Activated T-helper 1 cell treated with anti-CD3 and anti-CD28 coated beads, Interleukin-12 subunit alpha, Interleukin-12 subunit beta, Interleukin-2, Interleukin-4 antibody, amounts not matched to agents 30 ng/mL and 10 ng/mL and 1 ng/mL, durations not matched to agents 14 hours and 24 hours and 36 hours (primary cell): ENCODE measurements at regions not wholly inside any gene's neighbourhood (a gene's known extent, or its start where the extent isn't known, plus 50 kb on each side); places are given as distances from the start of the nearest gene placed in this dataset.
"Not testable (repeated sequence)": the region's sequence is repeated elsewhere in the genome, so short reads cannot be mapped to it uniquely, and the experiment has no call there.

Experiments used
- DNase-seq: peaks from one replicate; pipeline ENCODE4 v3.0.0; 2021; ENCODE audit warnings: low spot score
- H3K27ac Mint-ChIP-seq: one replicate; pipeline ENCODE4 v1.8.0; 2021; ENCODE audit warnings: mild to moderate bottlenecking, mixed read lengths
- H3K27me3 Mint-ChIP-seq: one replicate; pipeline ENCODE4 v1.8.0; 2022; ENCODE audit warnings: mild to moderate bottlenecking, moderate library complexity, mixed read lengths; ENCODE audit not compliant: insufficient read depth
- H3K36me3 Mint-ChIP-seq: one replicate; pipeline ENCODE4 v1.8.0; 2021; ENCODE audit warnings: low read depth, mixed read lengths
- H3K4me1 Mint-ChIP-seq: one replicate; pipeline ENCODE4 v1.8.0; 2021; ENCODE audit warnings: low read depth, mixed read lengths
- H3K4me3 Mint-ChIP-seq: one replicate; pipeline ENCODE4 v1.8.0; 2021; ENCODE audit warnings: mild to moderate bottlenecking, moderate library complexity, mixed read lengths
- H3K9me3 Mint-ChIP-seq: one replicate; pipeline ENCODE4 v1.8.0; 2021; ENCODE audit warnings: mixed read lengths
- intact Hi-C: fragments of 100-400 bp; cut with micrococcal nuclease; formaldehyde crosslinking; loops from one replicate; pipeline ENCODE4 v1.15.1; 2024

GRCh38 chrX:65451663-65452062, 82.9 kb downstream of the LAS1L start:
- Mint-ChIP-seq H3K36me3 (no peaks in the 10 kb centered on the region), H3K4me3 (no peak overlapping the region), H3K9me3 (peaks cover 8% of the 10 kb centered on the region), H3K27me3 (no peaks in the 10 kb centered on the region), H3K4me1 (no peaks in the 10 kb centered on the region), H3K27ac (no peak overlapping the region)
- intact Hi-C loops = no loop called here
- DNase-seq = peak; percentile 1

- H3K27ac Mint-ChIP-seq = no peak overlapping the region
- H3K4me3 Mint-ChIP-seq = no peak overlapping the region
- H3K27me3 Mint-ChIP-seq = no peaks in the 10 kb centered on the region
- no peaks in the 10 kb centered on the region for H3K9me3 Mint-ChIP-seq
- intact Hi-C loops = no loop called here
- H3K36me3 Mint-ChIP-seq = no peaks in the 10 kb centered on the region
- no peak for DNase-seq
- H3K4me1 Mint-ChIP-seq = no peaks in the 10 kb centered on the region
These were observed 114.4 kb downstream of the LAS1L start for GRCh38 chrX:65420154-65420553.

- H3K27me3 Mint-ChIP-seq = peaks cover 31% of the 10 kb centered on the region
These were observed 126.9 kb downstream of the LAS1L start for GRCh38 chrX:65407662-65408061.

GRCh38 chrX:65407157-65407626, 127.4 kb downstream of the LAS1L start:
- no peaks in the 10 kb centered on the region for H3K36me3 Mint-ChIP-seq
- no peaks in the 10 kb centered on the region for H3K9me3 Mint-ChIP-seq
- no peak overlapping the region for H3K27ac Mint-ChIP-seq
- H3K4me3 Mint-ChIP-seq = peak overlapping the region; percentile 60
- no peaks in the 10 kb centered on the region for H3K4me1 Mint-ChIP-seq
- DNase-seq = no peak
- intact Hi-C loops = loop anchor here (5.0 kb wide), 1 partner anchor 125 kb away; the partner anchor contains the start of gene LAS1L
- H3K27me3 Mint-ChIP-seq = peaks cover 30% of the 10 kb centered on the region

More at GRCh38 chrX:65407662-65408061, 126.9 kb downstream of the LAS1L start:
- intact Hi-C loops = loop anchor here (5.0 kb wide), 1 partner anchor 125 kb away; the partner anchor contains the start of gene LAS1L
- H3K9me3 Mint-ChIP-seq, H3K4me3 Mint-ChIP-seq, H3K4me1 Mint-ChIP-seq, H3K36me3 Mint-ChIP-seq, H3K27ac Mint-ChIP-seq, DNase-seq: not testable (repeated sequence)

GRCh38 chrX:65406532-65406931, 128.1 kb downstream of the LAS1L start:
- intact Hi-C loops = loop anchor here (5.0 kb wide), 1 partner anchor 126 kb away; the partner anchor contains the start of gene LAS1L
- peak; percentile 2 for DNase-seq
- H3K27me3 Mint-ChIP-seq = peaks cover 30% of the 10 kb centered on the region
- H3K36me3 Mint-ChIP-seq = no peaks in the 10 kb centered on the region
- H3K4me3 Mint-ChIP-seq = peak overlapping the region; percentile 54
- H3K9me3 Mint-ChIP-seq = no peaks in the 10 kb centered on the region
- H3K4me1 Mint-ChIP-seq = no peaks in the 10 kb centered on the region
- H3K27ac Mint-ChIP-seq = no peak overlapping the region

- H3K4me3 Mint-ChIP-seq = no peak overlapping the region
- H3K4me1 Mint-ChIP-seq = no peaks in the 10 kb centered on the region
- intact Hi-C loops = no loop called here
- DNase-seq = no peak
- H3K36me3 Mint-ChIP-seq = no peaks in the 10 kb centered on the region
- H3K27ac Mint-ChIP-seq = no peak overlapping the region
- H3K9me3 Mint-ChIP-seq = peaks cover 12% of the 10 kb centered on the region
- H3K27me3 Mint-ChIP-seq = no peaks in the 10 kb centered on the region
These were observed 142.3 kb downstream of the LAS1L start for GRCh38 chrX:65392284-65392683.

GRCh38 chrX:65389120-65389519, 145.5 kb downstream of the LAS1L start:
- H3K27me3 Mint-ChIP-seq, intact Hi-C loops, H3K36me3 Mint-ChIP-seq, DNase-seq, H3K4me1 Mint-ChIP-seq, H3K4me3 Mint-ChIP-seq, H3K27ac Mint-ChIP-seq: not testable (repeated sequence)
- H3K9me3 Mint-ChIP-seq = peaks cover 24% of the 10 kb centered on the region
